Type B pancreatic cell (in vitro differentiated cells): ENCODE measurements at regions not wholly inside any gene's neighbourhood (a gene's known extent, or its start where the extent isn't known, plus 50 kb on each side); places are given as distances from the start of the nearest gene placed in this dataset.

ENCODE experiments used
- DNase-seq: peaks from one replicate; pipeline ENCODE4 v3.0.0; 2021; ENCODE audit warnings: mixed read lengths; ENCODE audit not compliant: unreplicated experiment; ENCODE audit errors: extremely low spot score
- H3K27ac Mint-ChIP-seq: 2 replicates; pipeline ENCODE4 v1.8.0; 2021; ENCODE audit warnings: mild to moderate bottlenecking, mixed read lengths
- H3K27me3 Mint-ChIP-seq: 2 replicates; pipeline ENCODE4 v1.8.0; 2021; ENCODE audit warnings: mixed read lengths
- H3K36me3 Mint-ChIP-seq: 2 replicates; pipeline ENCODE4 v1.8.0; 2021; ENCODE audit warnings: mixed read lengths
- H3K4me1 Mint-ChIP-seq: one replicate; pipeline ENCODE4 v1.8.0; 2021; ENCODE audit warnings: mixed read lengths; ENCODE audit not compliant: unreplicated experiment
- H3K4me3 Mint-ChIP-seq: 2 replicates; pipeline ENCODE4 v1.8.0; 2021; ENCODE audit warnings: mild to moderate bottlenecking, mixed read lengths
- H3K9me3 Mint-ChIP-seq: 2 replicates; pipeline ENCODE4 v1.8.0; 2021; ENCODE audit warnings: mixed read lengths
- TF ChIP-seq, protein P1 (sequence below): fragments of 200-600 bp; sonication (generic); conservative IDR thresholded peaks from 2 replicates; pipeline ENCODE4 v1.5.0; 2021; ENCODE audit warnings: antibody characterized with exemption, mild to moderate bottlenecking

DNA sequence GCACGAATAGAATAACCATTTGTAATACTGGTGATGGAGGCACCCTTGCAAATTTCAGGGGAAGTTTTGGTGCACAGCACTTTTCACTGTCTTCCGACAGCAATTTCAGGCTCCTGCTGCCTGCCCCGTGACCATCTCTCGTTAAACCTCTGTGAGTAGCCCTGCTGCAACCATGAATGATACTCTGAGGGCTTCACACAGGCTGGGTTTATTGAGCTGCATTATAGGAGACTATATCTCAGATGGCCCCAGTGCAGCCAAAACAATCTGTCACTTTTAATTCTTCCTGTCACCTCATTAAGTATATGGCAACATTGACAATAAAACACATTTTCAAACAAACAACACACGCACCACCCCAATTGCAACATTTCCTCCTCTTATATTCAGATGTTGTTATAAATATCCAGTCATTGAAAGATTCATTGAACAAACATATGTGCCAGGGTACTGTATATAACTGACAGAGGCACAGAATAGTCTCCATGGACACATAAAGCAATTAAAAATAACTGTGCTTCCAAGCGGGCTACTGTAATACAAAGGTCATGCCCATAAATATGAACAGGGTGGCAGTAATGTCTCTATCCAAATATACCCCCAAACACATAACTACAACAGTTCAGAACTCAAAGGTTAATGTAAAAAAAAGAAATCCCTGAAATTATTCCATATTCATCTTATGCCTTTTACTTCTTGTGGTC lies 477.0 kb downstream of the GBA3 start:
- Mint-ChIP-seq H3K9me3 (peaks cover 20% of the 10 kb centered on the region), H3K4me1 (peaks cover 6% of the 10 kb centered on the region), H3K27me3 (no peaks in the 10 kb centered on the region), H3K4me3 (no peak overlapping the region), H3K36me3 (no peaks in the 10 kb centered on the region), H3K27ac (no peak overlapping the region)
- TF ChIP-seq, protein P1, sequence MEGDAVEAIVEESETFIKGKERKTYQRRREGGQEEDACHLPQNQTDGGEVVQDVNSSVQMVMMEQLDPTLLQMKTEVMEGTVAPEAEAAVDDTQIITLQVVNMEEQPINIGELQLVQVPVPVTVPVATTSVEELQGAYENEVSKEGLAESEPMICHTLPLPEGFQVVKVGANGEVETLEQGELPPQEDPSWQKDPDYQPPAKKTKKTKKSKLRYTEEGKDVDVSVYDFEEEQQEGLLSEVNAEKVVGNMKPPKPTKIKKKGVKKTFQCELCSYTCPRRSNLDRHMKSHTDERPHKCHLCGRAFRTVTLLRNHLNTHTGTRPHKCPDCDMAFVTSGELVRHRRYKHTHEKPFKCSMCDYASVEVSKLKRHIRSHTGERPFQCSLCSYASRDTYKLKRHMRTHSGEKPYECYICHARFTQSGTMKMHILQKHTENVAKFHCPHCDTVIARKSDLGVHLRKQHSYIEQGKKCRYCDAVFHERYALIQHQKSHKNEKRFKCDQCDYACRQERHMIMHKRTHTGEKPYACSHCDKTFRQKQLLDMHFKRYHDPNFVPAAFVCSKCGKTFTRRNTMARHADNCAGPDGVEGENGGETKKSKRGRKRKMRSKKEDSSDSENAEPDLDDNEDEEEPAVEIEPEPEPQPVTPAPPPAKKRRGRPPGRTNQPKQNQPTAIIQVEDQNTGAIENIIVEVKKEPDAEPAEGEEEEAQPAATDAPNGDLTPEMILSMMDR: no peak
- DNase-seq: no peak

DNA sequence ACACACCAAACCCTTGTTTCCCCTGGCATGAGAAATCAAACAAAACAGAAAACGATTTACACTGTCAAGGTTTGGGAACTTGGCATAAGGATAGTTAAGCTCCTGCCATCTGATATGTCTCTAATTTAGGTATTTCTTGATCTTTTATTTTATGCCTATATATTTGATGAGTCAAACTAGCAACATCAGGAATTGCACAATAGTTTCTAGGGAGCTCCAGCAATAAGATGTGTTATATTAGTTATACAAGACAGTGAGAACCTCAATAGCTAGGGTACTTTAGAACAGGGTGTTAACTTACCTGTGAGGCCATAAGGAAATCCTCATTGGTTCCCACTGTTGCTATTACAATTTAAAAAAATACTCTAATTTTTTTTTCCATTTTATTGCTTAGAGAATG lies 474.2 kb downstream of the GBA3 start:
- DNase-seq: no peak
- Mint-ChIP-seq H3K36me3 (no peaks in the 10 kb centered on the region), H3K4me3 (no peak overlapping the region), H3K27me3 (no peaks in the 10 kb centered on the region), H3K4me1 (peaks cover 6% of the 10 kb centered on the region), H3K27ac (no peak overlapping the region), H3K9me3 (peaks cover 5% of the 10 kb centered on the region)
- TF ChIP-seq, protein P1: no peak

DNA sequence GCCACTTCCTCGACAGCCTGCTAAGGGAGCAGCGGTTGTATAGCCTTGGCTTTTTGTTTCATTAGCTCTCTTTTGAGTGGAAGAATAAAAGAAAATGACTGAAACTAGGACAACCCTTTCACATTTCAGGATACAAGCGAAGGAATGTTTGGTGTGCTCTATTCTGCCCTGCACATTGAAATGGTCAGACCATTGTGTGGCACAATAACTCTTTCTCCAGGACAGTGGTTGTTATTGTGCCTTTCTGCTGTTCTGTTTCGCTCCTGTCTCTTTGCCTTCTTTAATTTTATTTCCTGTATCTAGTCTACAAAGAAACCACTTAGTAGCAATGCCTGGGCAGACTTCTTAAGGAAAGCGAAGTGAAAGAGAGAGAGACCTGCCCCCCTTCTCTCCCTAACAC lies 473.7 kb downstream of the GBA3 start:
- no peak overlapping the region for H3K4me3 Mint-ChIP-seq
- H3K9me3 Mint-ChIP-seq: no peaks in the 10 kb centered on the region
- H3K36me3 Mint-ChIP-seq: no peaks in the 10 kb centered on the region
- no peak overlapping the region for H3K27ac Mint-ChIP-seq
- no peaks in the 10 kb centered on the region for H3K27me3 Mint-ChIP-seq
- TF ChIP-seq, protein P1: no peak
- DNase-seq: no peak
- peaks cover 12% of the 10 kb centered on the region for H3K4me1 Mint-ChIP-seq

DNA sequence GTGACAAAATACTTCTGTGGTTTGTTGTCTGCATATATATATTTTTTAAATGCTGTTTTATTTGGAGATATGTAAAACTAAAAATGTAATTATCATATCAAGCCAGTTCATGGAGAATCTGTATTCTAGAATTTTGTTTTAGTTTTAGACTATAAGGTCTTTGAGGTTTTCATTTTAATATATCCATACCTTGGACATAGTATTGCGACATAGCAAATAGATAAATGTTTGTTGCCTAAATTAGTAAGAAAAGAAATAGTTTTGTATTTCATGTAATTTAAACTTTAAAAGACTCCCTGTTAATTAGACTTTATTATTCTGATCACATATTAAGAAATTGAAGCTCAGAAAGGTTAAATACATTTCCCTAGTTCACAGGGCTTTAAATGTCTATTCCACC lies 472.9 kb downstream of the GBA3 start:
- H3K27ac Mint-ChIP-seq: no peak overlapping the region
- DNase-seq: no peak
- H3K27me3 Mint-ChIP-seq: no peaks in the 10 kb centered on the region
- no peaks in the 10 kb centered on the region for H3K9me3 Mint-ChIP-seq
- H3K36me3 Mint-ChIP-seq: no peaks in the 10 kb centered on the region
- peaks cover 15% of the 10 kb centered on the region for H3K4me1 Mint-ChIP-seq
- TF ChIP-seq, protein P1: no peak
- H3K4me3 Mint-ChIP-seq: no peak overlapping the region

DNA sequence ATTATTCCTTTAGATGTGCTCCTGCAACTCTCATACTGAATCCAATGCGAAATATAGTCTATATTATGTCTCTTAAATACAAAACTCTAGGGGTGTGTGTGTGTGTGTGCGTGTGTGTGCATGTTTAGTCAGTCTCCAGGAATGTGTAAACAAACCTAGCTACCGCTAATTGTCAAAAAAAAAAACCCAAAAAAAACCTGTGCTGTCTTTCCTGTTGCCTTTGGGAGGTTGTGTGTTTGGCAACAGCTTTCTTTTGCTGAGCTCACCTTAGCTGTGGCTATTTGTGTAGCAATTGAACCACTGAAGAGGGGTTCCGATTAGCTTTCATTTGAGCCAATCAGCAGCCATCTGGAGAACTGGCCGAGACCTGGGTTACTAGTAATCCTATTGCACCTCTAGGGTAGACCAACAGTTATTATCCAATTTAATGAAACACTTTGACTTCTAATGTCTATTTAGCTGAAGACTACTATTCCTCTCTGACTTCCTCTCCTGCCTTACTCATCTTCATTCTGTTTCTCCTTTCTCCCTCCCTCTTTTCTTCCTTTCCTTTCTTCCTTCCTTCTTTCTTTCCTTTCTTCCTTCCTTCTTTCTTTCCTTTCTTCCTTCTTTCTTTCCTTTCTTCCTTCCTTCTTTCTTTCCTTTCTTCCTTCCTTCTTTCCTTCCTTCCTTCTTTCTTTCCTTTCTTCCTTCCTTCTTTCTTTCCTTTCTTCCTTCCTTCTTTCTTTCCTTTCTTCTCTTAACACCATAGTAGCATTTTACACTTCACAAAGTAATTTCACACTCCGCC lies 471.1 kb downstream of the GBA3 start:
- TF ChIP-seq, protein P1: no peak
- H3K27ac Mint-ChIP-seq: no peak overlapping the region
- no peak overlapping the region for H3K4me3 Mint-ChIP-seq
- no peaks in the 10 kb centered on the region for H3K9me3 Mint-ChIP-seq
- H3K4me1 Mint-ChIP-seq: peaks cover 10% of the 10 kb centered on the region
- no peak for DNase-seq
- no peaks in the 10 kb centered on the region for H3K36me3 Mint-ChIP-seq
- no peaks in the 10 kb centered on the region for H3K27me3 Mint-ChIP-seq
